ENCODE measurements at regions not wholly inside any gene's neighbourhood (a gene's known extent, or its start where the extent isn't known, plus 50 kb on each side); places are given as distances from the start of the nearest gene placed in this dataset.

DNA sequence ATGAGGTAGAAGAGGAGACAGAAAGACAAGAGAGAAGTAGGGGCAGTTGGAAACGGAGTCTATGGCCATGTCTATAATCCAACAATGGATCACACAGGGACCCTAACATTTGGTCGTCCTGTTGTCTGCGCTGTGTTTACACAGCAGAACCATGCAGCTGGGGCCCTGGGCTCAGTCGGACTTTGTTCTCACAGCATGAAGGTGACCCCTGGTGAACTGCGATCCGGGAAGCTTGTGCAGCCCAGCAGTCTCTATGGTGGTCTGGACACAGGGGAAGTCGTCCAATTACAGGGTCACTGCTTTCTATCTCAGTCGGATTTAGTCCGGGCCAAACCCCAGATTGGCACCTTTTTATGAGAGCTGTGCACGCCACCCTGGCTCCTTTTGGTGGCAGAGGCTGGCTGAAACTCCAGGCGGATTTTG, 153.6 kb downstream of the FOXA2 start (continued):
- TF ChIP-seq REPIN1 (CRISPR knock-in tag; IDR thresholded peaks at IDR 0.05; ENCODE audit: borderline replicate concordance, low read depth) (peak; percentile 97), ZNF496 (CRISPR knock-in tag; IDR thresholded peaks at IDR 0.05; ENCODE audit: insufficient replicate concordance) (no peak), BORCS8-MEF2B (CRISPR knock-in tag; IDR thresholded peaks at IDR 0.05) (peak; percentile 96), HDAC1 (CRISPR knock-in tag; IDR thresholded peaks at IDR 0.05) (peak; percentile 92), ZIK1 (CRISPR knock-in tag; IDR thresholded peaks at IDR 0.05; ENCODE audit: borderline replicate concordance, low read depth) (peak; percentile 93), MIER2 (CRISPR knock-in tag; IDR thresholded peaks at IDR 0.05) (peak; percentile 87), ZNF891 (CRISPR knock-in tag; IDR thresholded peaks at IDR 0.05) (peak; percentile 76; the same call in 1 of the 2 replicates), POLR2A (IDR thresholded peaks at IDR 0.05; ENCODE audit: insufficient read depth in 1 of 2, low read depth in 2 of 2, low read length in 2 of 2) (peak; percentile 66 to 74), ZNF207 (IDR thresholded peaks at IDR 0.05; ENCODE audit: borderline replicate concordance) (no peak), ZNF263 (CRISPR knock-in tag; IDR thresholded peaks at IDR 0.05) (peak; percentile 72), ESRRA (CRISPR knock-in tag; IDR thresholded peaks at IDR 0.05; ENCODE audit: low read depth) (peak; percentile 100), NR2C2 (CRISPR knock-in tag; IDR thresholded peaks at IDR 0.05; ENCODE audit: borderline replicate concordance) (peak; percentile 93), ZNF530 (CRISPR knock-in tag; IDR thresholded peaks at IDR 0.05; ENCODE audit: low read depth) (no peak), GATA4 (IDR thresholded peaks at IDR 0.05; ENCODE audit: borderline replicate concordance, low read depth) (peak; percentile 81; the same call in 1 of the 2 replicates), EED (CRISPR knock-in tag; IDR thresholded peaks at IDR 0.05) (no peak), ZNF550 (CRISPR knock-in tag; IDR thresholded peaks at IDR 0.05; ENCODE audit: borderline replicate concordance) (0 out of 2 replicates have a peak, but pooled peaks have one; percentile 60), GPN1 (CRISPR knock-in tag; IDR thresholded peaks at IDR 0.05; ENCODE audit: borderline replicate concordance) (no peak), BHLHE40 (IDR thresholded peaks at IDR 0.05; ENCODE audit: low read length) (no peak; the same call in 1 of the 2 replicates), DPF2 (CRISPR knock-in tag; IDR thresholded peaks at IDR 0.05; ENCODE audit: borderline replicate concordance, low read depth) (peak; percentile 98)
- TF ChIP-seq, protein P1, sequence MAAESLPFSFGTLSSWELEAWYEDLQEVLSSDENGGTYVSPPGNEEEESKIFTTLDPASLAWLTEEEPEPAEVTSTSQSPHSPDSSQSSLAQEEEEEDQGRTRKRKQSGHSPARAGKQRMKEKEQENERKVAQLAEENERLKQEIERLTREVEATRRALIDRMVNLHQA (CRISPR knock-in tag; IDR thresholded peaks at IDR 0.05): no peak
- TF ChIP-seq, protein P2, sequence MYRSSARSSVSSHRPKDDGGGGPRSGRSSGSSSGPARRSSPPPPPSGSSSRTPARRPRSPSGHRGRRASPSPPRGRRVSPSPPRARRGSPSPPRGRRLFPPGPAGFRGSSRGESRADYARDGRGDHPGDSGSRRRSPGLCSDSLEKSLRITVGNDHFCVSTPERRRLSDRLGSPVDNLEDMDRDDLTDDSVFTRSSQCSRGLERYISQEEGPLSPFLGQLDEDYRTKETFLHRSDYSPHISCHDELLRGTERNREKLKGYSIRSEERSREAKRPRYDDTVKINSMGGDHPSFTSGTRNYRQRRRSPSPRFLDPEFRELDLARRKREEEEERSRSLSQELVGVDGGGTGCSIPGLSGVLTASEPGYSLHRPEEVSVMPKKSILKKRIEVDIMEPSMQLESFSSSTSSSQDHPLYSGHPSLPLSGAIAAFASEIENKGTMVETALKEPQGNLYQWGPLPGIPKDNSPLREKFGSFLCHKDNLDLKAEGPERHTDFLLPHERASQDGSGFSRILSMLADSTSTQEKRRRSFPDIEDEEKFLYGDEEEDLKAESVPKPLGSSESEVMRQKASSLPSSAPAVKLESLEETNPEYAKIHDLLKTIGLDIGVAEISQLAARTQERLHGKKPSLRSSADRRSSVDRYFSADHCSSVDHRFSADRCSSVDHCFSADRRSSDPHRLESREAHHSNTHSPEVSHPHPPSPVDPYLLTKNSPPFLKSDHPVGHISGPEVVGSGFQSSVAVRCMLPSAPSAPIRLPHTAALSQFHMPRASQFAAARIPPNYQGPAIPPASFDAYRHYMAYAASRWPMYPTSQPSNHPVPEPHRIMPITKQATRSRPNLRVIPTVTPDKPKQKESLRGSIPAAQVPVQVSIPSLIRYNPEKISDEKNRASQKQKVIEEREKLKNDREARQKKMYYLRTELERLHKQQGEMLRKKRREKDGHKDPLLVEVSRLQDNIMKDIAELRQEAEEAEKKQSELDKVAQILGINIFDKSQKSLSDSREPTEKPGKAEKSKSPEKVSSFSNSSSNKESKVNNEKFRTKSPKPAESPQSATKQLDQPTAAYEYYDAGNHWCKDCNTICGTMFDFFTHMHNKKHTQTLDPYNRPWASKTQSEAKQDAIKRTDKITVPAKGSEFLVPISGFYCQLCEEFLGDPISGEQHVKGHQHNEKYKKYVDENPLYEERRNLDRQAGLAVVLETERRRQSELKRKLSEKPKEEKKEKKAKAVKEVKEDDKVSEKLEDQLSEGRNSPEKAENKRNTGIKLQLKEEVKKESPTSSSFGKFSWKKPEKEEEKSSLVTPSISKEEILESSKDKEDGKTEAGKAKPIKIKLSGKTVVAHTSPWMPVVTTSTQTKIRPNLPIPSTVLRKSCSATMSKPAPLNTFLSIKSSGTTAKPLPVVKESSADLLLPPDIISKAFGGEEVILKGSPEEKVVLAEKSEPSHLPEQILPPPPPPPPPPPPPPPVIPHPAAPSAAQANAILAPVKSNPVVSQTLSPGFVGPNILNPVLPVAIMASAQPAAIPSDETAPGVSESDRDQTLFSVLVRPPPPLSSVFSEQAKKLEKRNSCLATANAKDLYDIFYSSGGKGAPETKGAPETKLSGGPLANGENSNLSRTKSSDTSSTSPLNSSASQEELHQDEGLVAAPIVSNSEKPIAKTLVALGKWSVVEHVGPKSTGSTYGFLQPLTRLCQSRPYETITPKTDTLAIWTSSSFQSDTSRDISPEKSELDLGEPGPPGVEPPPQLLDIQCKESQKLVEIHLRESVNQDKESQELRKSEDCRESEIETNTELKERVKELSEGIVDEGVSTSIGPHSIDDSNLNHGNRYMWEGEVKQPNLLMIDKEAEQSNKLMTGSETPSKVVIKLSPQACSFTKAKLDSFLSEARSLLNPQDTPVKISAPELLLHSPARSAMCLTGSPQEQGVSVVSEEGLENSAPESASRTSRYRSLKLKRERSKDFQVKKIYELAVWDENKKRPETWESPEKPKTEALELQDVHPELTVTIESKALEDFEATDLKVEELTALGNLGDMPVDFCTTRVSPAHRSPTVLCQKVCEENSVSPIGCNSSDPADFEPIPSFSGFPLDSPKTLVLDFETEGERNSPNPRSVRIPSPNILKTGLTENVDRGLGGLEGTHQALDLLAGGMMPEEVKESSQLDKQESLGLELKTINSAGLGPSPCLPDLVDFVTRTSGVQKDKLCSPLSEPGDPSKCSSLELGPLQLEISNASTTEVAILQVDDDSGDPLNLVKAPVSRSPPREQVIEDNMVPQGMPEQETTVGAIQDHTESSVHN (CRISPR knock-in tag; IDR thresholded peaks at IDR 0.05): peak; percentile 88; the same call in 1 of the 2 replicates

All from HepG2 (cell line).